PFSK-1 (cell line): ENCODE measurements at regions not wholly inside any gene's neighbourhood (a gene's known extent, or its start where the extent isn't known, plus 50 kb on each side); places are given as distances from the start of the nearest gene placed in this dataset.

Experiments
- POLR2AphosphoS5 ChIP-seq: IDR thresholded peaks from 2 replicates; pipeline ENCODE4 v1.6.1; 2012; ENCODE audit warnings: low read depth, mild to moderate bottlenecking, control low read depth, low read length, moderate library complexity
- SIN3A ChIP-seq: IDR thresholded peaks from 2 replicates; pipeline ENCODE4 v1.6.1; 2012; ENCODE audit warnings: mild to moderate bottlenecking, low read length, moderate library complexity, borderline replicate concordance; ENCODE audit not compliant: insufficient read depth

DNA sequence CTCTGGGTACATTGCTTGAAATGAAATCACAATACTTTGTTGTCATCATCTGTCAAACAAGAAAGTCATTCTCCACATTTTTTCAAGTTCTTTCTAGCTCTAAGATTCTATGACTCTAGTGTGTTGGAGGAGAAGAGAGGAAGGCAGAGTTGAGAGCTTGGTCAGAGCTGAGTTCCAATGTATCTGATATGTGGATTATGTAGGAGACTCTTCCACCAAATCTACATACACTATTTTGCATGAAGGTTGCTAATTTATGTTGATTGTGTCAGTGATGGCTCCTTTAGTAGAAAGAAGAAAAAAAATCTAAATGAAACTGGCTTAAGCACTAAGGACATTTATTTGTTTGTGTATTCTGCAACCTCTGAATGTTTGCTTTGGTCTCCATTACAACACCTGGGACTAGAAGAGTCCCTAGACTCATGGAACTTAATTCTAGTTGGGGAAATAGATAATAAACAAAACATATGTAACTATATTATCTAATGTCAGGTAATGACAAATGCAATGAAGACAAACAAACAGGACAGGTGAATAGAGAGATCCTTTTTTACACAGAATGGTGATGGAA, 691.9 kb downstream of the UQCRFS1 start:
- TF ChIP-seq SIN3A: no peak
- TF ChIP-seq POLR2AphosphoS5: no peak
